Naive thymus-derived CD4-positive, alpha-beta T cell (primary cell): ENCODE measurements at regions not wholly inside any gene's neighbourhood (a gene's known extent, or its start where the extent isn't known, plus 50 kb on each side); places are given as distances from the start of the nearest gene placed in this dataset.

Experiments used
- ATAC-seq: fragments of 150-1000 bp; cut with Tn5 transposase; 2 replicates; pipeline ENCODE4 v1.10.0; 2021; ENCODE audit warnings: mild to moderate bottlenecking, moderate library complexity
- CTCF ChIA-PET: fragments of 350-600 bp; sonication (Branson Sonifier 250); formaldehyde crosslinking; loops from one replicate; lab custom pipeline; 2021; ENCODE audit warnings: antibody characterized with exemption; lab: Charles Lee
- POLR2A ChIA-PET: fragments of 350-600 bp; sonication (Branson Sonifier 250); formaldehyde crosslinking; loops from one replicate; lab custom pipeline; 2021; ENCODE audit warnings: antibody characterized with exemption, inconsistent platforms; lab: Charles Lee
- DNase-seq, 9 donors: peaks; one replicate each; pipeline versions ENCODE4 v3.0.0 to v3.0.0-alpha.2; 2020 to 2022; ENCODE audit warnings: mixed read lengths in 1 of 9
- H3K27ac ChIP-seq: one replicate; pipeline ENCODE4 v1.7.0; 2013; ENCODE audit warnings: mild to moderate bottlenecking, low read depth, low read length, moderate library complexity
- H3K27me3 ChIP-seq, 2 donors: one replicate each; pipeline ENCODE4 v1.7.0; 2013; ENCODE audit warnings: low read length in 2 of 2, mild to moderate bottlenecking in 2 of 2, moderate library complexity in 2 of 2; ENCODE audit not compliant: control insufficient read depth in 2 of 2, insufficient read depth in 2 of 2
- H3K36me3 ChIP-seq, 3 experiments: 1 replicate in 2 of 3; 2 replicates in 1 of 3; pipeline ENCODE4 v1.7.0; 2013; ENCODE audit warnings: low read length in 3 of 3, mild to moderate bottlenecking in 3 of 3, moderate library complexity in 1 of 3; ENCODE audit not compliant: insufficient read depth in 3 of 3, control insufficient read depth in 2 of 3
- H3K4me1 ChIP-seq, 2 donors: one replicate each; pipeline ENCODE4 v1.7.0; 2013; ENCODE audit warnings: low read length in 2 of 2, mild to moderate bottlenecking in 2 of 2, moderate library complexity in 1 of 2; ENCODE audit not compliant: control insufficient read depth in 2 of 2, insufficient read depth in 2 of 2
- H3K4me3 ChIP-seq: 2 replicates; pipeline ENCODE4 v1.7.0; 2013; ENCODE audit warnings: mild to moderate bottlenecking, low read length
- H3K9me3 ChIP-seq, 3 experiments: 1 replicate in 2 of 3; 2 replicates in 1 of 3; pipeline ENCODE4 v1.7.0; 2013; ENCODE audit warnings: low read length in 3 of 3; ENCODE audit not compliant: control insufficient read depth in 2 of 3
- H3K27ac Mint-ChIP-seq, 9 donors: one replicate each; pipeline ENCODE4 v1.8.0; 2020 to 2022; ENCODE audit warnings: mixed read lengths in 9 of 9, mild to moderate bottlenecking in 8 of 9, moderate library complexity in 5 of 9, inconsistent platforms in 2 of 9
- H3K27me3 Mint-ChIP-seq, 5 donors: one replicate each; pipeline ENCODE4 v1.8.0; 2021 to 2022; ENCODE audit warnings: mixed read lengths in 5 of 5, mild to moderate bottlenecking in 1 of 5
- H3K36me3 Mint-ChIP-seq, 5 donors: one replicate each; pipeline ENCODE4 v1.8.0; 2020 to 2022; ENCODE audit warnings: mixed read lengths in 5 of 5, mild to moderate bottlenecking in 3 of 5, inconsistent platforms in 1 of 5
- H3K4me1 Mint-ChIP-seq, 7 donors: one replicate each; pipeline ENCODE4 v1.8.0; 2020 to 2022; ENCODE audit warnings: mixed read lengths in 7 of 7, mild to moderate bottlenecking in 3 of 7, inconsistent platforms in 1 of 7
- H3K4me3 Mint-ChIP-seq, 10 donors: one replicate each; pipeline ENCODE4 v1.8.0; 2020 to 2022; ENCODE audit warnings: mild to moderate bottlenecking in 10 of 10, mixed read lengths in 10 of 10, moderate library complexity in 6 of 10, inconsistent platforms in 2 of 10
- H3K9me3 Mint-ChIP-seq, 11 donors: one replicate each; pipeline ENCODE4 v1.8.0; 2020 to 2022; ENCODE audit warnings: mixed read lengths in 11 of 11, mild to moderate bottlenecking in 4 of 11, inconsistent platforms in 1 of 11, moderate library complexity in 1 of 11
- intact Hi-C, 2 donors: fragments of 100-400 bp; cut with micrococcal nuclease; formaldehyde crosslinking; loops; one replicate each; pipeline ENCODE4 v1.15.1; 2023

- no peaks in the 10 kb centered on the region for H3K9me3 ChIP-seq
- Mint-ChIP-seq H3K36me3 (no peaks in the 10 kb centered on the region), H3K4me3 (no peak overlapping the region), H3K27me3 (no peaks in the 10 kb centered on the region), H3K9me3 (peaks cover 0 to 7% (median 2%) of the 10 kb centered on the region in 11 donors), H3K27ac (no peak overlapping the region), H3K4me1 (no peaks in the 10 kb centered on the region)
- no peak overlapping the region for H3K27ac ChIP-seq
- DNase-seq: no peak
- no peaks in the 10 kb centered on the region for H3K4me1 ChIP-seq
- intact Hi-C loops: no loop called here
- H3K27me3 ChIP-seq: no peaks in the 10 kb centered on the region
- no peak for ATAC-seq
- no peak overlapping the region for H3K4me3 ChIP-seq
- POLR2A ChIA-PET: no interaction called here
- no peaks in the 10 kb centered on the region for H3K36me3 ChIP-seq
- CTCF ChIA-PET: no interaction called here
Observed at GRCh38 chr1:81375884-81376548, 424.7 kb upstream of the ADGRL2 start.

- ATAC-seq: no peak
- DNase-seq: no peak
- H3K27ac Mint-ChIP-seq: no peak overlapping the region
- H3K9me3 Mint-ChIP-seq: peaks cover 0 to 5% (median 0%) of the 10 kb centered on the region in 11 donors
- H3K27me3 Mint-ChIP-seq: no peaks in the 10 kb centered on the region
- no peaks in the 10 kb centered on the region for H3K27me3 ChIP-seq
- no peaks in the 10 kb centered on the region for H3K9me3 ChIP-seq
- no peaks in the 10 kb centered on the region for H3K4me1 Mint-ChIP-seq
- H3K4me3 ChIP-seq: no peak overlapping the region
- no peaks in the 10 kb centered on the region for H3K36me3 Mint-ChIP-seq
- H3K4me1 ChIP-seq: no peaks in the 10 kb centered on the region
- H3K4me3 Mint-ChIP-seq: no peak overlapping the region
- intact Hi-C loops: no loop called here
- no peak overlapping the region for H3K27ac ChIP-seq
- CTCF ChIA-PET: no interaction called here
- no peaks in the 10 kb centered on the region for H3K36me3 ChIP-seq
- POLR2A ChIA-PET: no interaction called here
Observed at GRCh38 chr1:81374481-81374880, 426.3 kb upstream of the ADGRL2 start.

- ATAC-seq: no peak
- no peaks in the 10 kb centered on the region for H3K4me1 ChIP-seq
- intact Hi-C loops: no loop called here
Observed at GRCh38 chr1:81371864-81372263, 428.9 kb upstream of the ADGRL2 start.

GRCh38 chr1:81369833-81370232 lies 430.9 kb upstream of the ADGRL2 start:
- Histone ChIP-seq H3K27me3 (no peaks in the 10 kb centered on the region), H3K9me3 (no peaks in the 10 kb centered on the region), H3K36me3 (no peaks in the 10 kb centered on the region), H3K27ac (no peak overlapping the region), H3K4me1 (no peaks in the 10 kb centered on the region), H3K4me3 (no peak overlapping the region)
- H3K36me3 Mint-ChIP-seq: no peaks in the 10 kb centered on the region
- intact Hi-C loops: no loop called here
- ATAC-seq (no peak), DNase-seq (no peak)
- peaks cover 0 to 15% (median 3%) of the 10 kb centered on the region in 11 donors for H3K9me3 Mint-ChIP-seq
- CTCF ChIA-PET: no interaction called here
- POLR2A ChIA-PET: no interaction called here
- no peak overlapping the region for H3K27ac Mint-ChIP-seq
- no peak overlapping the region for H3K4me3 Mint-ChIP-seq
- H3K4me1 Mint-ChIP-seq: no peaks in the 10 kb centered on the region
- H3K27me3 Mint-ChIP-seq: no peaks in the 10 kb centered on the region

More at GRCh38 chr1:81371864-81372263, 428.9 kb upstream of the ADGRL2 start:
- ChIA-PET POLR2A (no interaction called here), CTCF (no interaction called here)
- Mint-ChIP-seq H3K9me3 (peaks cover 0 to 9% (median 4%) of the 10 kb centered on the region in 11 donors), H3K4me1 (no peaks in the 10 kb centered on the region), H3K27ac (no peak overlapping the region), H3K36me3 (no peaks in the 10 kb centered on the region), H3K27me3 (no peaks in the 10 kb centered on the region), H3K4me3 (no peak overlapping the region)
- no peak overlapping the region for H3K4me3 ChIP-seq
- no peaks in the 10 kb centered on the region for H3K9me3 ChIP-seq
- no peaks in the 10 kb centered on the region for H3K36me3 ChIP-seq
- H3K27me3 ChIP-seq: no peaks in the 10 kb centered on the region
- H3K27ac ChIP-seq: no peak overlapping the region
- DNase-seq: no peak

GRCh38 chr1:81366173-81366572 lies 434.6 kb upstream of the ADGRL2 start:
- CTCF ChIA-PET: no interaction called here
- POLR2A ChIA-PET: no interaction called here
- Mint-ChIP-seq H3K36me3 (no peaks in the 10 kb centered on the region), H3K9me3 (peaks cover 0 to 16% (median 3%) of the 10 kb centered on the region in 11 donors), H3K4me1 (no peaks in the 10 kb centered on the region), H3K27ac (no peak overlapping the region), H3K27me3 (no peaks in the 10 kb centered on the region), H3K4me3 (no peak overlapping the region)
- H3K27me3 ChIP-seq: no peaks in the 10 kb centered on the region
- H3K36me3 ChIP-seq: no peaks in the 10 kb centered on the region
- H3K4me1 ChIP-seq: no peaks in the 10 kb centered on the region
- no peak for DNase-seq
- H3K4me3 ChIP-seq: no peak overlapping the region
- no peak for ATAC-seq
- intact Hi-C loops: no loop called here
- no peak overlapping the region for H3K27ac ChIP-seq
- H3K9me3 ChIP-seq: no peaks in the 10 kb centered on the region

- Histone ChIP-seq H3K36me3 (no peaks in the 10 kb centered on the region), H3K4me3 (no peak overlapping the region), H3K27ac (no peak overlapping the region), H3K4me1 (no peaks in the 10 kb centered on the region), H3K9me3 (no peaks in the 10 kb centered on the region), H3K27me3 (no peaks in the 10 kb centered on the region)
- Mint-ChIP-seq H3K4me3 (no peak overlapping the region), H3K27me3 (no peaks in the 10 kb centered on the region), H3K27ac (no peak overlapping the region), H3K4me1 (no peaks in the 10 kb centered on the region), H3K9me3 (peaks cover 0 to 16% (median 5%) of the 10 kb centered on the region in 11 donors), H3K36me3 (no peaks in the 10 kb centered on the region)
- ATAC-seq (no peak), DNase-seq (no peak)
- POLR2A ChIA-PET: no interaction called here
- CTCF ChIA-PET: no interaction called here
- intact Hi-C loops: no loop called here
Observed at GRCh38 chr1:81364088-81364487, 436.6 kb upstream of the ADGRL2 start.

GRCh38 chr1:81358151-81358550 lies 442.6 kb upstream of the ADGRL2 start:
- Histone ChIP-seq H3K36me3 (no peaks in the 10 kb centered on the region), H3K9me3 (no peaks in the 10 kb centered on the region), H3K4me3 (no peak overlapping the region), H3K27ac (no peak overlapping the region), H3K4me1 (no peaks in the 10 kb centered on the region), H3K27me3 (no peaks in the 10 kb centered on the region)
- Mint-ChIP-seq H3K27ac (no peak overlapping the region), H3K4me1 (no peaks in the 10 kb centered on the region), H3K36me3 (no peaks in the 10 kb centered on the region), H3K27me3 (no peaks in the 10 kb centered on the region), H3K4me3 (no peak overlapping the region), H3K9me3 (peaks cover 0 to 10% (median 0%) of the 10 kb centered on the region in 11 donors)
- POLR2A ChIA-PET: no interaction called here
- DNase-seq (no peak), ATAC-seq (no peak)
- intact Hi-C loops: no loop called here
- CTCF ChIA-PET: no interaction called here
